Uterus (tissue), 2 donors: ENCODE measurements at regions not wholly inside any gene's neighbourhood (a gene's known extent, or its start where the extent isn't known, plus 50 kb on each side); places are given as distances from the start of the nearest gene placed in this dataset.

Source experiments
- POLR2A ChIP-seq, 2 donors: fragments of 450-650 bp; IDR thresholded peaks; one replicate each; pipeline ENCODE4 v1.6.1; 2016; ENCODE audit warnings: antibody characterized with exemption in 2 of 2, mild to moderate bottlenecking in 1 of 2, moderate library complexity in 1 of 2
- TF ChIP-seq, protein P1 (sequence below), 4 experiments: fragments of 200-600 bp in 2 of 4; fragments of 450-650 bp in 2 of 4; sonication (generic) in 2 of 4; IDR thresholded peaks; one replicate each; pipeline ENCODE4 v1.5.1; 2016 to 2019; ENCODE audit warnings: antibody characterized with exemption in 4 of 4, mild to moderate bottlenecking in 2 of 4, moderate library complexity in 1 of 4

- TF ChIP-seq, protein P1, sequence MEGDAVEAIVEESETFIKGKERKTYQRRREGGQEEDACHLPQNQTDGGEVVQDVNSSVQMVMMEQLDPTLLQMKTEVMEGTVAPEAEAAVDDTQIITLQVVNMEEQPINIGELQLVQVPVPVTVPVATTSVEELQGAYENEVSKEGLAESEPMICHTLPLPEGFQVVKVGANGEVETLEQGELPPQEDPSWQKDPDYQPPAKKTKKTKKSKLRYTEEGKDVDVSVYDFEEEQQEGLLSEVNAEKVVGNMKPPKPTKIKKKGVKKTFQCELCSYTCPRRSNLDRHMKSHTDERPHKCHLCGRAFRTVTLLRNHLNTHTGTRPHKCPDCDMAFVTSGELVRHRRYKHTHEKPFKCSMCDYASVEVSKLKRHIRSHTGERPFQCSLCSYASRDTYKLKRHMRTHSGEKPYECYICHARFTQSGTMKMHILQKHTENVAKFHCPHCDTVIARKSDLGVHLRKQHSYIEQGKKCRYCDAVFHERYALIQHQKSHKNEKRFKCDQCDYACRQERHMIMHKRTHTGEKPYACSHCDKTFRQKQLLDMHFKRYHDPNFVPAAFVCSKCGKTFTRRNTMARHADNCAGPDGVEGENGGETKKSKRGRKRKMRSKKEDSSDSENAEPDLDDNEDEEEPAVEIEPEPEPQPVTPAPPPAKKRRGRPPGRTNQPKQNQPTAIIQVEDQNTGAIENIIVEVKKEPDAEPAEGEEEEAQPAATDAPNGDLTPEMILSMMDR (IDR thresholded peaks at IDR 0.05) = no peak
- TF ChIP-seq POLR2A (IDR thresholded peaks at IDR 0.05) = no peak
These were observed 1178.0 kb downstream of the UQCRFS1 start for GRCh38 chr19:28034936-28035335.
